Peyer's patch (tissue), 4 donors: ENCODE measurements at regions not wholly inside any gene's neighbourhood (a gene's known extent, or its start where the extent isn't known, plus 50 kb on each side); places are given as distances from the start of the nearest gene placed in this dataset.

Experiments used
- CTCF ChIP-seq, 6 experiments: fragments of 450-650 bp in 4 of 6; fragments of 200-600 bp in 2 of 6; sonication (generic) in 1 of 6; IDR thresholded peaks; one replicate each; pipeline ENCODE4 v1.5.1; 2017 to 2019; ENCODE audit warnings: antibody characterized with exemption in 6 of 6, mild to moderate bottlenecking in 3 of 6, moderate library complexity in 1 of 6
- POLR2A ChIP-seq, 2 donors: fragments of 450-650 bp; IDR thresholded peaks; one replicate each; pipeline ENCODE4 v1.5.1; 2017; ENCODE audit warnings: antibody characterized with exemption in 2 of 2, mild to moderate bottlenecking in 2 of 2, moderate library complexity in 2 of 2

- no peak for TF ChIP-seq POLR2A (IDR thresholded peaks at IDR 0.05)
- no peak for TF ChIP-seq CTCF (IDR thresholded peaks at IDR 0.05)
Measured at GRCh38 chr7:51518646-51519045, 202.0 kb upstream of the COBL start.
